ENCODE measurements at regions not wholly inside any gene's neighbourhood (a gene's known extent, or its start where the extent isn't known, plus 50 kb on each side); places are given as distances from the start of the nearest gene placed in this dataset.

DNA sequence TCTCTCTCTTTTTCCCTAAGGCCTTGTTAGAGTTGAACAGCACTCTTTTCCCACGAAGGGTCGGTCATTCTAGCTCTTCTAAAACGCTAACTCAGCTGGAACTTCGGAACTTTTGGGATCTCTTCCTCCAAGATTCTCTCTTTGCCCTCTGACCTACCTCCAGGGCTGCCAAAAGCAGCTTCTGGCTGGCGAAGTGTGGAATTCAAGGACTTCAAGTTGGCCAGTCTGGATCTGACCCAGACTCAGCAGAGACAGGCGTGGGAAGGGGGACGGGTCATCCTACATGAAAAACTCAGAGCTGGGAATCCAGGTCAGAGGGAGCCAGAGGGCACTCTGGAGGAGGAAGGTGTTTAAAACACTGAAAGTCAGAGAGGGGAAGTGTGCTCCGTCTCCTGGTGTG lies 305.5 kb upstream of the HDAC4 start:
- Histone ChIP-seq H3K36me3 (replicated peaks in 1 of 2; ENCODE audit: insufficient read depth in 1 of 2, low read depth in 2 of 2) (no peaks in the 10 kb centered on the region), H3K4me3 (no peak overlapping the region), H3K4me1 (no peaks in the 10 kb centered on the region), H3K27me3 (no peaks in the 10 kb centered on the region), H3K27ac (no peak overlapping the region), H3K9me3 (peaks cover 0 to 4% (median 0%) of the 10 kb centered on the region in 3 donors)
- intact Hi-C loops (cut with DNase I): no loop called here
- 25 to 32% methylated on average over 8 of the region's 8 CpGs for WGBS, 2 donors
- ATAC-seq: no peak
- TF ChIP-seq POLR2A (IDR thresholded peaks at IDR 0.05): no peak
- TF ChIP-seq, protein P1, sequence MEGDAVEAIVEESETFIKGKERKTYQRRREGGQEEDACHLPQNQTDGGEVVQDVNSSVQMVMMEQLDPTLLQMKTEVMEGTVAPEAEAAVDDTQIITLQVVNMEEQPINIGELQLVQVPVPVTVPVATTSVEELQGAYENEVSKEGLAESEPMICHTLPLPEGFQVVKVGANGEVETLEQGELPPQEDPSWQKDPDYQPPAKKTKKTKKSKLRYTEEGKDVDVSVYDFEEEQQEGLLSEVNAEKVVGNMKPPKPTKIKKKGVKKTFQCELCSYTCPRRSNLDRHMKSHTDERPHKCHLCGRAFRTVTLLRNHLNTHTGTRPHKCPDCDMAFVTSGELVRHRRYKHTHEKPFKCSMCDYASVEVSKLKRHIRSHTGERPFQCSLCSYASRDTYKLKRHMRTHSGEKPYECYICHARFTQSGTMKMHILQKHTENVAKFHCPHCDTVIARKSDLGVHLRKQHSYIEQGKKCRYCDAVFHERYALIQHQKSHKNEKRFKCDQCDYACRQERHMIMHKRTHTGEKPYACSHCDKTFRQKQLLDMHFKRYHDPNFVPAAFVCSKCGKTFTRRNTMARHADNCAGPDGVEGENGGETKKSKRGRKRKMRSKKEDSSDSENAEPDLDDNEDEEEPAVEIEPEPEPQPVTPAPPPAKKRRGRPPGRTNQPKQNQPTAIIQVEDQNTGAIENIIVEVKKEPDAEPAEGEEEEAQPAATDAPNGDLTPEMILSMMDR (IDR thresholded peaks at IDR 0.05): no peak
- no peak for DNase-seq

DNA sequence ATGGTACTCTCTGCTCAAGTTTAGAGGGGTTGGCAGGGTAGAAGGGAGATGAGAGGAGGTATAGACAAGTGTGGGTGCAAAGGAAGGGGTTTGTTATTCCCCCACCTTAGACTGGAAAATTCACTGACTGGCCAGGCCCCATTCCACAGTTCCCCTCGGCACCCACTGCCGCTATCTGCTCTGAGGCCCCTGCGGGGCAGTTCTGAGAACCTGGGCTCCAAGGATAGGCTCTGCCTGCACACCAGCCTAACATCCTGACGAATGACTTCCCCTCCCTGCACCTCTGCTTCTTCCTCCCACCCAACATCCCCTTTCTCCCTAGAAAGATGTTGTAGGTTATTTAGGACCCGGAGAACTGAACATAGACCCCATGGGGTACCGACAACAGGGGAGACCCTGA lies 303.9 kb upstream of the HDAC4 start:
- TF ChIP-seq, protein P1 (IDR thresholded peaks at IDR 0.05): no peak
- TF ChIP-seq POLR2A (IDR thresholded peaks at IDR 0.05): no peak
- Histone ChIP-seq H3K9me3 (peaks cover 0 to 3% (median 0%) of the 10 kb centered on the region in 3 donors), H3K4me3 (no peak overlapping the region), H3K4me1 (no peaks in the 10 kb centered on the region), H3K27me3 (no peaks in the 10 kb centered on the region), H3K36me3 (replicated peaks in 1 of 2; ENCODE audit: insufficient read depth in 1 of 2, low read depth in 2 of 2) (no peaks in the 10 kb centered on the region), H3K27ac (no peak overlapping the region)
- WGBS, 2 donors: 76 to 80% methylated on average over 6 of the region's 6 CpGs
- intact Hi-C loops (cut with DNase I): no loop called here
- DNase-seq: no peak
- no peak for ATAC-seq

DNA sequence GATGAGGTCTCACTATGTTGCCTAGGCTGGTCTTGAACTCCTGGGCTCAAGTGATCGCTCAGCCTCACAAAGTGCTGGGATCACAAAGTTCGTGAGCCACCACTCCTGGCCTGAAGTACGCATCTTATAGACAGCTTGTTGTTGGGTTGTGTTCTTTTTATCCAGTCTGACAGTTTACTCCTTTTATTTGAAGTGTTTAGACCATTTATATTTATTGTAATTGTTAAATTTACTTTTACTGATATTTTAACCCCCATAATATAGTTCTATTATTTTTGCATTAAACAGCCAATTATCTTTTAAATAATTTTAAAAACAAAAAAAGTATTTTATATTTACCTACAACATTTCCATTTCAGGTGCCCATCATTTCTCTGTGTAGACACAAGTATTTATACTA lies 303.0 kb upstream of the HDAC4 start:
- Histone ChIP-seq H3K27ac (no peak overlapping the region), H3K9me3 (no peaks in the 10 kb centered on the region), H3K4me1 (no peaks in the 10 kb centered on the region), H3K27me3 (no peaks in the 10 kb centered on the region), H3K36me3 (replicated peaks in 1 of 2; ENCODE audit: insufficient read depth in 1 of 2, low read depth in 2 of 2) (no peaks in the 10 kb centered on the region), H3K4me3 (no peak overlapping the region)
- DNase-seq: no peak
- ATAC-seq: no peak
- intact Hi-C loops (cut with DNase I): no loop called here
- TF ChIP-seq, protein P1 (IDR thresholded peaks at IDR 0.05): no peak
- TF ChIP-seq POLR2A (IDR thresholded peaks at IDR 0.05): no peak
- WGBS, 2 donors: 71 to 75% methylated on average over 3 of the region's 3 CpGs

DNA sequence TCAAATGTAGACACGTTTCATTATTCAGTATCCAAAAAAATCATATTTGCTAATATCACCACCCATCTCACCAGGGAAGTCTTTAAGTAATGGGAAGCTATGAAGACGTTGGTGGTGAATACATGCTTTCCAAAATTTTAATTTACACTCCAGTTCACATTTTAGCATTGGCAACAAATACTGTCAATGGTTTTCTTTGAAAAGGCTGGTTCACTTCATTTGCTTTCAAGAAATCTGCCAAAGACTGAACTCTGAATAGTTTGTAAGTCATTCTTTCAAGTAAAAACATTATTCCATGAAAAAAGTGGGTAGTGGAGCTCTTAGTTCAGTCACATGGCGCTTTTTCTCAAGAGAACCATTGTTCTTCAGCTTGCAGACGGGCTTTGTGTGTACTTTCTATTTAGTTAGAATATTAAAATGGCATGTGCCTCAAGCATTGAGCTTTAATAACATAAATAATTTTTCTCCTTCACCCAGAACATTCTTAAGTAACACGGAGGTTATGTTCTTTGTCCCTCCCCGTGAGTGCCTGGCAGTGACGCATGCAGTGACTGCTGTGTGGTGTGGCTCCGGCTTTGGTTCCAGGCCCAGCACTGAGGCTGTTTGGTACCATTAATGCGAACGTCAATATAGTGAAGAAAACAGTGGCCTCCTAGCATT lies 300.0 kb upstream of the HDAC4 start:
- WGBS, 2 donors: 72 to 74% methylated on average over 10 of the region's 10 CpGs
- Histone ChIP-seq H3K4me3 (no peak overlapping the region), H3K27ac (no peak overlapping the region), H3K9me3 (no peaks in the 10 kb centered on the region), H3K36me3 (replicated peaks in 1 of 2; ENCODE audit: insufficient read depth in 1 of 2, low read depth in 2 of 2) (no peaks in the 10 kb centered on the region), H3K4me1 (no peaks in the 10 kb centered on the region), H3K27me3 (no peaks in the 10 kb centered on the region)
- no peak for DNase-seq
- intact Hi-C loops (cut with DNase I): no loop called here
- TF ChIP-seq POLR2A (IDR thresholded peaks at IDR 0.05): no peak
- TF ChIP-seq, protein P1 (IDR thresholded peaks at IDR 0.05): no peak
- ATAC-seq: no peak
